ENCODE measurements at regions not wholly inside any gene's neighbourhood (a gene's known extent, or its start where the extent isn't known, plus 50 kb on each side); places are given as distances from the start of the nearest gene placed in this dataset.

DNA sequence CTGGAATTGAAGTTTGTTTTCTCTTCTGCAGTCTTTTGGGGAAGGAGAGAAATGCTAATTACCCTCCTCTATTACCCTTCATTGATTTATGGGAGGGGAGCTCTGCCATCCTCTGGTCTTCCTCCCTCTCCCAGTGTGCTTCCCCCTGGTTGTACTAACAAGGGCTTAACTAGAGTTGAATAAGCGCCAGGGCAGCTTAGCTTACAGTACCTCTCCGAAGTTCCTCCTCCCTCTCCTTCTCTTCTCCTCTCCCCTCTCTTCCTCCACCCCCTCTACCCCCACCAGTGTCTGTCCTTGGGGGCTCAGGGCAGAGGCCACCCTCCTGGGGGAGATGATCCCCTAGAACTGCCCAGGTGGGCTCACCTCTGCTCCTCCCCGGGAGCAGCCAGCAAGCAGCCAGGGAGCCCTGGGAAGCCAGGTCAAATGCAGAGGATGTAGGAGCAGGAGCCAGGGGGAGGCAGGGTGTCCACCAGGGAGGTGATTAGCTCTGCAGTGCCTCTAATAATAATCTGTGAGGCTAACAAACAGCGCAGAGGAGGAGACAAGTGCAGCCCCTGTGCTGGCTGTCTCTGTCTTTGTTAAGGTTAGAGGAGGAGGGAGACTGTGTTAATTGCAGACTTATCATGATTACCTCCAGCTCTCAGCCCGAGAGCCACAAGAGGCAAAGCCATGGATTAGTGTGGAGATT is 191.6 kb upstream of the CADM1 start:
- no peaks in the 10 kb centered on the region for H4K20me1 ChIP-seq (ENCODE audit: control insufficient read depth, extremely low read depth, insufficient read depth, low read length)
- H3K27ac ChIP-seq (ENCODE audit: insufficient read depth, low read length): no peak overlapping the region
- H3K9ac ChIP-seq (ENCODE audit: insufficient read depth, low read length): no peak overlapping the region
- TF ChIP-seq, protein P1, sequence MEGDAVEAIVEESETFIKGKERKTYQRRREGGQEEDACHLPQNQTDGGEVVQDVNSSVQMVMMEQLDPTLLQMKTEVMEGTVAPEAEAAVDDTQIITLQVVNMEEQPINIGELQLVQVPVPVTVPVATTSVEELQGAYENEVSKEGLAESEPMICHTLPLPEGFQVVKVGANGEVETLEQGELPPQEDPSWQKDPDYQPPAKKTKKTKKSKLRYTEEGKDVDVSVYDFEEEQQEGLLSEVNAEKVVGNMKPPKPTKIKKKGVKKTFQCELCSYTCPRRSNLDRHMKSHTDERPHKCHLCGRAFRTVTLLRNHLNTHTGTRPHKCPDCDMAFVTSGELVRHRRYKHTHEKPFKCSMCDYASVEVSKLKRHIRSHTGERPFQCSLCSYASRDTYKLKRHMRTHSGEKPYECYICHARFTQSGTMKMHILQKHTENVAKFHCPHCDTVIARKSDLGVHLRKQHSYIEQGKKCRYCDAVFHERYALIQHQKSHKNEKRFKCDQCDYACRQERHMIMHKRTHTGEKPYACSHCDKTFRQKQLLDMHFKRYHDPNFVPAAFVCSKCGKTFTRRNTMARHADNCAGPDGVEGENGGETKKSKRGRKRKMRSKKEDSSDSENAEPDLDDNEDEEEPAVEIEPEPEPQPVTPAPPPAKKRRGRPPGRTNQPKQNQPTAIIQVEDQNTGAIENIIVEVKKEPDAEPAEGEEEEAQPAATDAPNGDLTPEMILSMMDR (conservative IDR thresholded peaks at IDR 0.05 in 1 of 2, IDR thresholded peaks at IDR 0.05 in 1 of 2; ENCODE audit: low read depth in 1 of 2, low read length in 2 of 2): no peak
- TF ChIP-seq EZH2 (IDR thresholded peaks at IDR 0.05; ENCODE audit: low read length, missing control alignments): no peak
- H3K4me2 ChIP-seq (ENCODE audit: extremely low read depth, insufficient read depth, low read length): no peak overlapping the region
- no peak overlapping the region for H2AFZ ChIP-seq (ENCODE audit: low read length)
- no peaks in the 10 kb centered on the region for H3K36me3 ChIP-seq (ENCODE audit: control insufficient read depth, insufficient read depth, low read length)
- no peak overlapping the region for H3K4me3 ChIP-seq (replicated peaks in 1 of 4; ENCODE audit: control extremely low read depth in 1 of 4, insufficient read depth in 1 of 4, low read depth in 3 of 4, low read length in 4 of 4)
- no peaks in the 10 kb centered on the region for H3K9me3 ChIP-seq (ENCODE audit: control insufficient read depth, insufficient read depth, low read depth, low read length)
- no peaks in the 10 kb centered on the region for H3K79me2 ChIP-seq (ENCODE audit: control insufficient read depth, insufficient read depth, low read length)
- no peak for DNase-seq (ENCODE audit: low read depth in 2 of 2)
- no peaks in the 10 kb centered on the region for H3K27me3 ChIP-seq (ENCODE audit: control insufficient read depth, insufficient read depth, low read length)
- H3K4me1 ChIP-seq (ENCODE audit: control insufficient read depth, extremely low read depth, insufficient read depth, low read length): peaks cover 2% of the 10 kb centered on the region

DNA sequence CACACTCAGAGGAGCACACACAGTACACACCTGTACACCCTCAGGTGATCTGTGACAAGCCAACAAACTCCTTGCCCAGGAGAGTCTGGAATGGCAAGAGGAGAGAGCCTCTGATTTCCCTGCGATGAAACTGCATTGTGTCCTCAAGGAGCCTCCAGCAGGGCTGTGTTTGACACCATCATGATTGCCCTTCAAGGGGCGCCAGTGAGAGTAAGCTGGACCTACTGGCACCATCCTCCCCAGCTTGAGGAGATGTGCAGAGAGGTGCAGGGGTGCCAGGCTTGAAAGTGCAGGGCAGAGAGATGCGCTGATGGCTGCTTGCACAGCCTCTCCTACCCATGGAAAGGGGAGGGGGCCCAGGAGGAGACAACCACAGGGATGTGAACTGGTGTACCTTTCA is 188.8 kb upstream of the CADM1 start:
- no peak overlapping the region for H3K4me2 ChIP-seq (ENCODE audit: extremely low read depth, insufficient read depth, low read length)
- no peak overlapping the region for H3K9ac ChIP-seq (ENCODE audit: insufficient read depth, low read length)
- H3K9me3 ChIP-seq (ENCODE audit: control insufficient read depth, insufficient read depth, low read depth, low read length): no peaks in the 10 kb centered on the region
- no peak overlapping the region for H2AFZ ChIP-seq (ENCODE audit: low read length)
- H3K36me3 ChIP-seq (ENCODE audit: control insufficient read depth, insufficient read depth, low read length): no peaks in the 10 kb centered on the region
- no peaks in the 10 kb centered on the region for H3K4me1 ChIP-seq (ENCODE audit: control insufficient read depth, extremely low read depth, insufficient read depth, low read length)
- no peaks in the 10 kb centered on the region for H3K79me2 ChIP-seq (ENCODE audit: control insufficient read depth, insufficient read depth, low read length)
- DNase-seq (ENCODE audit: low read depth in 2 of 2): no peak
- H3K27me3 ChIP-seq (ENCODE audit: control insufficient read depth, insufficient read depth, low read length): peaks cover 2% of the 10 kb centered on the region
- no peaks in the 10 kb centered on the region for H4K20me1 ChIP-seq (ENCODE audit: control insufficient read depth, extremely low read depth, insufficient read depth, low read length)
- H3K4me3 ChIP-seq (replicated peaks in 1 of 4; ENCODE audit: control extremely low read depth in 1 of 4, insufficient read depth in 1 of 4, low read depth in 3 of 4, low read length in 4 of 4): no peak overlapping the region
- no peak overlapping the region for H3K27ac ChIP-seq (ENCODE audit: insufficient read depth, low read length)
- TF ChIP-seq, protein P1 (conservative IDR thresholded peaks at IDR 0.05 in 1 of 2, IDR thresholded peaks at IDR 0.05 in 1 of 2; ENCODE audit: low read depth in 1 of 2, low read length in 2 of 2): no peak
- TF ChIP-seq EZH2 (IDR thresholded peaks at IDR 0.05; ENCODE audit: low read length, missing control alignments): no peak

DNA sequence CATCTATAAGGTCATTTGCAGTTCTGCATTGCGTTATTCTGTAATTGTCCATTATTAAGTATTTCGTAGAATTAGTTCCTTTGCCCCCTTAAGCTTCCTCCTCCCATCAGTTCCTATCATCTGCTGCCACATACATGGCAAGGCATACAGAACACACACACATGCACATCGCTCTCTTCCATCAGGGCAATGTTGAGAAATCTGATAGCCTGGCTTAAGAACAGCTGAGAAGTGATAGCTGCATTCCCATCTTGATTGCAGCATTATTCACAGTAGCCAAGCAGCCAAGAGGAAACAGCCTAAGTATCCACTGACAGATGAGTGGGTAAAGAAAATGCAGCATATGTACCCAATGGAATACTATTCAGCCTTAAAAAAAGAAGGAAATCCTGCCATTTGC is 186.8 kb upstream of the CADM1 start:
- TF ChIP-seq, protein P1 (conservative IDR thresholded peaks at IDR 0.05 in 1 of 2, IDR thresholded peaks at IDR 0.05 in 1 of 2; ENCODE audit: low read depth in 1 of 2, low read length in 2 of 2): no peak
- no peak for TF ChIP-seq EZH2 (IDR thresholded peaks at IDR 0.05; ENCODE audit: low read length, missing control alignments)
- Histone ChIP-seq H3K79me2 (ENCODE audit: control insufficient read depth, insufficient read depth, low read length) (no peaks in the 10 kb centered on the region), H3K27me3 (ENCODE audit: control insufficient read depth, insufficient read depth, low read length) (peaks cover 3% of the 10 kb centered on the region), H3K9me3 (ENCODE audit: control insufficient read depth, insufficient read depth, low read depth, low read length) (no peaks in the 10 kb centered on the region), H3K9ac (ENCODE audit: insufficient read depth, low read length) (no peak overlapping the region), H3K4me2 (ENCODE audit: extremely low read depth, insufficient read depth, low read length) (no peak overlapping the region), H4K20me1 (ENCODE audit: control insufficient read depth, extremely low read depth, insufficient read depth, low read length) (no peaks in the 10 kb centered on the region), H3K4me3 (replicated peaks in 1 of 4; ENCODE audit: control extremely low read depth in 1 of 4, insufficient read depth in 1 of 4, low read depth in 3 of 4, low read length in 4 of 4) (no peak overlapping the region), H3K27ac (ENCODE audit: insufficient read depth, low read length) (no peak overlapping the region), H3K4me1 (ENCODE audit: control insufficient read depth, extremely low read depth, insufficient read depth, low read length) (no peaks in the 10 kb centered on the region), H3K36me3 (ENCODE audit: control insufficient read depth, insufficient read depth, low read length) (no peaks in the 10 kb centered on the region), H2AFZ (ENCODE audit: low read length) (no peak overlapping the region)
- no peak for DNase-seq (ENCODE audit: low read depth in 2 of 2)
